Brain microvascular endothelial cell (primary cell): ENCODE measurements at regions not wholly inside any gene's neighbourhood (a gene's known extent, or its start where the extent isn't known, plus 50 kb on each side); places are given as distances from the start of the nearest gene placed in this dataset.

ENCODE experiments used
- DNase-seq: peaks from one replicate; pipeline ENCODE4 v3.0.0-alpha.2; 2020
- H3K27ac ChIP-seq: fragments of 250-450 bp; sonication (Bioruptor Pico); 2 replicates; pipeline ENCODE4 v1.5.1; 2020; ENCODE audit warnings: mild to moderate bottlenecking, moderate library complexity
- H3K27me3 ChIP-seq: fragments of 250-450 bp; sonication (Bioruptor Pico); replicated peaks from 2 replicates; pipeline ENCODE4 v1.5.1; 2020; ENCODE audit warnings: mild to moderate bottlenecking
- H3K36me3 ChIP-seq: fragments of 250-450 bp; sonication (Bioruptor Pico); replicated peaks from 2 replicates; pipeline ENCODE4 v1.5.1; 2020; ENCODE audit warnings: mild to moderate bottlenecking
- H3K4me3 ChIP-seq: 2 replicates; pipeline ENCODE4 v1.5.1; 2011; ENCODE audit warnings: low read depth, mild to moderate bottlenecking, control low read depth, low read length, moderate library complexity
- CTCF ChIP-seq: IDR thresholded peaks from 2 replicates; pipeline ENCODE4 v1.5.1; 2011; ENCODE audit warnings: low read depth, mild to moderate bottlenecking, moderate library complexity, low read length, control low read depth, inconsistent platforms; ENCODE audit errors: missing control alignments
- in situ Hi-C: cut with HindIII; loops from 2 replicates; pipeline ENCODE4 v1.10.0; 2017; ENCODE audit warnings: low sequenced_read_pairs, low pct_ligation_motif_present

- Histone ChIP-seq H3K4me3 (no peak overlapping the region), H3K36me3 (no peaks in the 10 kb centered on the region), H3K27ac (no peak overlapping the region), H3K27me3 (no peaks in the 10 kb centered on the region)
- in situ Hi-C loops = no loop called here
- peak; percentile 12 for DNase-seq
- TF ChIP-seq CTCF = no peak
Measured at GRCh38 chr5:96149546-96149945, 187.9 kb upstream of the ELL2 start.

- in situ Hi-C loops = no loop called here
- H3K27me3 ChIP-seq = no peaks in the 10 kb centered on the region
- H3K36me3 ChIP-seq = no peaks in the 10 kb centered on the region
- no peak overlapping the region for H3K4me3 ChIP-seq
- H3K27ac ChIP-seq = no peak overlapping the region
- no peak for TF ChIP-seq CTCF
- no peak for DNase-seq
Measured at GRCh38 chr5:96149021-96149420, 187.4 kb upstream of the ELL2 start.

DNA sequence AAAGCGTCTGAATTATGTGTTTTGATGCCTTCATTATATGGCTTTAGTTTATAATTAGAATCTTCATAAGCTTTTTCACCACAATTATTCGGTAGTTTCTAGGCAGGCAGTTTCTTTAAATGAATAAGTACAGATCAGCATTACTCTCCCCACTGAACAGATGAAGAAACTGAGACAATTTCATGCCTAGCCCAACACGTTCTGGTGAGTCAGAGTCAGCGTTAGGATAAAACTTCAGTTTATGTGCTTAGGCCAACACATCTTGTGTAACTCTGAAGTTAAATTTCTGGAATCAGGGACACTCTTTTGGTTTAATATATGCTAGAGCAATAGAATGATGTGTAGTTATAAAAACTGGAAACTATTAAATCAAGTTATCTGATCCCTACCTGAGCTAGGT is 186.7 kb upstream of the ELL2 start:
- no peaks in the 10 kb centered on the region for H3K36me3 ChIP-seq
- DNase-seq = no peak
- TF ChIP-seq CTCF = no peak
- in situ Hi-C loops = no loop called here
- H3K4me3 ChIP-seq = no peak overlapping the region
- no peaks in the 10 kb centered on the region for H3K27me3 ChIP-seq
- no peak overlapping the region for H3K27ac ChIP-seq

DNA sequence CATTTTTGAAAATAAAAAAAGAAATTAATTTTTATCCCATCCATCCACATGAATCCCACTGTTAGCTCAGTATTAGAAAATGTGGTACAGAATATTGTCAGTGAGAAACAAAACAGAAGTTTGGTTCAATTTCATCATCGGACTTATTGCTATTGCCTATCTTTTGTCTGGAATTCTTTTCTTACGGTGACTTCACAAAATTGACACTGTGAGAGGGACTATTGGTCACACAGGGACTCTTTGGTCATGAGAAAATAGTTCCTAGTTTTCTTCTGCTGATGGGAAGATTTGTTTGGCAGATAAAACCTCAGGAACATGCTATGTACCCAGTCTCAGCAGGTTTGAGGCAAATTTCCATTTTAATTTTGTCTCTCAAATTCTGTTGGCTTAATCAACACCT is 186.2 kb upstream of the ELL2 start:
- no peak for TF ChIP-seq CTCF
- Histone ChIP-seq H3K27ac (no peak overlapping the region), H3K36me3 (no peaks in the 10 kb centered on the region), H3K4me3 (no peak overlapping the region), H3K27me3 (no peaks in the 10 kb centered on the region)
- DNase-seq = no peak
- in situ Hi-C loops = no loop called here

DNA sequence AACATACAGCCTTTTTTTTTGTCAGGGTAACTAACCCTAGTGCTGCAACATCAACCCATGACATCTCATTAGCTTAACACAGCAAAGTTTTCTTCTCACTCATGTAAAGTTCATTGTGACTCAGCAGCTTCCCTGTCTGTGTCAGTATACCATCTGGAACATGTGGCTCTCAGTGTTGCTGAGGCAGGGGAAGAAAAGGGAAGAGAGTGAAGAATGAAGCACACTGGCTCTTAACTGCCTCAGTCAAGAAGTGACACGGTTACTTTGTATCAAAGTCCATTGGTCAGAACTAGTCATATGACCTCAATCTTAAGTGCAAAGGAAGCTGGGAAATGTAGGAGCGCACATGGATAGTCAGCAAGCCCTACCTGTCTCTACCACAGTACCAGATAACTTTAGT is 185.0 kb upstream of the ELL2 start:
- no peak for TF ChIP-seq CTCF
- no peak overlapping the region for H3K27ac ChIP-seq
- H3K27me3 ChIP-seq = no peaks in the 10 kb centered on the region
- H3K36me3 ChIP-seq = no peaks in the 10 kb centered on the region
- no peak overlapping the region for H3K4me3 ChIP-seq
- in situ Hi-C loops = no loop called here
- peak; percentile 27 for DNase-seq

DNA sequence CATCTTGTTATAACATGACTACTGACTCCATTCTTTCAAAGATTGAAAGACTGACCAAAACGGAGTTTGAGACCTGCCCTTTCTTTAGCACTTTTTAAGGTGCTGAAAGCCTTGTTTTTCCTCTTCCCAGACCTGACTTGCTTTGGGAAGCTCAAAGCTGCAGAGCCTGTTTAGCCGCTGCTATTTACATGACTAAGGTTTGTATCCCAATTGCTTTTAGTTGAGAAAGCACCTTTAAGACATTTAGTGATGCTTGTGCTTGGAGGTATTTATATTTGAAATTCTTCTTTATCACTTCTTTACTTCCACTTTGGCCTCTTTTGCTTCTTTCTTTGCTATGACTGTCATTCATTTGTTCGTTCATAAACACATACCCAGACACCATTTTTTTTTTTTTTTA is 182.6 kb upstream of the ELL2 start:
- H3K27me3 ChIP-seq = no peaks in the 10 kb centered on the region
- DNase-seq = no peak
- no peaks in the 10 kb centered on the region for H3K36me3 ChIP-seq
- in situ Hi-C loops = no loop called here
- H3K27ac ChIP-seq = no peak overlapping the region
- no peak overlapping the region for H3K4me3 ChIP-seq
- TF ChIP-seq CTCF = no peak
